Liver (tissue), 8 donors: ENCODE measurements at regions not wholly inside any gene's neighbourhood (a gene's known extent, or its start where the extent isn't known, plus 50 kb on each side); places are given as distances from the start of the nearest gene placed in this dataset.

ENCODE experiments used
- DNase-seq: peaks from one replicate; pipeline ENCODE4 v3.0.0-alpha.2; 2017; ENCODE audit warnings: low spot score
- H3K27ac ChIP-seq, 2 donors: one replicate each; pipeline ENCODE4 v1.7.0; 2013; ENCODE audit warnings: inconsistent platforms in 2 of 2, low read length in 2 of 2, control low read depth in 1 of 2, low read depth in 1 of 2, mild to moderate bottlenecking in 1 of 2
- H3K27me3 ChIP-seq, 4 donors: one replicate each; pipeline versions ENCODE4 v1.6.1 to v1.7.0; 2013; ENCODE audit warnings: low read length in 3 of 4, inconsistent platforms in 1 of 4, mild to moderate bottlenecking in 1 of 4, moderate library complexity in 1 of 4; ENCODE audit not compliant: control insufficient read depth in 4 of 4, insufficient read depth in 4 of 4
- H3K36me3 ChIP-seq, 4 donors: one replicate each; pipeline versions ENCODE4 v1.6.1 to v1.7.0; 2013; ENCODE audit warnings: low read length in 3 of 4, mild to moderate bottlenecking in 3 of 4, low read depth in 1 of 4, moderate library complexity in 1 of 4; ENCODE audit not compliant: control insufficient read depth in 4 of 4, insufficient read depth in 3 of 4
- H3K4me1 ChIP-seq, 4 donors: one replicate each; pipeline versions ENCODE4 v1.6.1 to v1.7.0; 2013; ENCODE audit warnings: low read length in 3 of 4, mild to moderate bottlenecking in 3 of 4, moderate library complexity in 1 of 4; ENCODE audit not compliant: control insufficient read depth in 4 of 4, insufficient read depth in 4 of 4
- H3K4me3 ChIP-seq, 3 donors: one replicate each; pipeline versions ENCODE4 v1.6.1 to v1.7.0; 2013; ENCODE audit warnings: low read length in 3 of 3, control low read depth in 1 of 3, low read depth in 1 of 3, mild to moderate bottlenecking in 1 of 3
- H3K9ac ChIP-seq, 2 donors: one replicate each; pipeline ENCODE4 v1.7.0; 2013; ENCODE audit warnings: low read length in 2 of 2, mild to moderate bottlenecking in 2 of 2, moderate library complexity in 2 of 2, control low read depth in 1 of 2, low read depth in 1 of 2
- H3K9me3 ChIP-seq, 4 donors: one replicate each; pipeline versions ENCODE4 v1.6.1 to v1.7.0; 2013; ENCODE audit warnings: low read length in 3 of 4; ENCODE audit not compliant: control insufficient read depth in 4 of 4
- ATF3 ChIP-seq: IDR thresholded peaks from 2 replicates; pipeline ENCODE4 v1.6.1; 2016; ENCODE audit warnings: antibody characterized with exemption
- EGR1 ChIP-seq, 2 donors: IDR thresholded peaks; 2 replicates each; pipeline ENCODE4 v1.6.1; 2016 to 2018; ENCODE audit warnings: antibody characterized with exemption in 2 of 2, low read depth in 2 of 2
- FOXA1 ChIP-seq: IDR thresholded peaks from 2 replicates; pipeline ENCODE4 v1.6.1; 2016; ENCODE audit warnings: antibody characterized with exemption
- FOXA2 ChIP-seq: IDR thresholded peaks from 2 replicates; pipeline ENCODE4 v1.6.1; 2016; ENCODE audit warnings: antibody characterized with exemption
- GABPA ChIP-seq, 2 donors: IDR thresholded peaks in 1 of 2; conservative IDR thresholded peaks in 1 of 2; 2 replicates each; pipeline ENCODE4 v1.6.1; 2016; ENCODE audit warnings: antibody characterized with exemption in 2 of 2, mild to moderate bottlenecking in 1 of 2, moderate library complexity in 1 of 2
- HNF4A ChIP-seq, 2 donors: conservative IDR thresholded peaks; 2 replicates each; pipeline ENCODE4 v1.6.1; 2016; ENCODE audit warnings: antibody characterized with exemption in 2 of 2, mild to moderate bottlenecking in 2 of 2
- HNF4G ChIP-seq: IDR thresholded peaks from 2 replicates; pipeline ENCODE4 v1.6.1; 2016; ENCODE audit warnings: antibody characterized with exemption
- JUND ChIP-seq, 2 donors: IDR thresholded peaks; 2 replicates each; pipeline ENCODE4 v1.6.1; 2016; ENCODE audit warnings: antibody characterized with exemption in 2 of 2
- MAX ChIP-seq: IDR thresholded peaks from 2 replicates; pipeline ENCODE4 v1.6.1; 2016; ENCODE audit warnings: antibody characterized with exemption
- NR2F2 ChIP-seq: IDR thresholded peaks from 2 replicates; pipeline ENCODE4 v1.6.1; 2016; ENCODE audit warnings: antibody characterized with exemption
- RAD21 ChIP-seq, 2 donors: IDR thresholded peaks; 2 replicates each; pipeline ENCODE4 v1.6.1; 2016; ENCODE audit warnings: antibody characterized with exemption in 2 of 2, mild to moderate bottlenecking in 2 of 2
- REST ChIP-seq: IDR thresholded peaks from 2 replicates; pipeline ENCODE4 v1.6.1; 2016; ENCODE audit warnings: antibody characterized with exemption, mild to moderate bottlenecking
- RXRA ChIP-seq, 2 donors: IDR thresholded peaks; 2 replicates each; pipeline ENCODE4 v1.6.1; 2017 to 2018; ENCODE audit warnings: antibody characterized with exemption in 2 of 2, mild to moderate bottlenecking in 1 of 2
- SP1 ChIP-seq: IDR thresholded peaks from 2 replicates; pipeline ENCODE4 v1.6.1; 2018; ENCODE audit warnings: antibody characterized with exemption, mild to moderate bottlenecking
- TAF1 ChIP-seq: conservative IDR thresholded peaks from 2 replicates; pipeline ENCODE4 v1.6.1; 2016; ENCODE audit warnings: antibody characterized with exemption, mild to moderate bottlenecking
- YY1 ChIP-seq: IDR thresholded peaks from 2 replicates; pipeline ENCODE4 v1.6.1; 2016; ENCODE audit warnings: antibody characterized with exemption, mild to moderate bottlenecking
- WGBS: extraction: QIAGEN DNeasy Blood & Tissue Kit; methylation state at CpG from one replicate; pipeline ENCODE4 v1.1.7; 2013; 5-methylcytosine and 5-hydroxymethylcytosine counted together
- TF ChIP-seq, protein P1 (sequence below): IDR thresholded peaks from 2 replicates; pipeline ENCODE4 v1.6.1; 2016; ENCODE audit warnings: antibody characterized with exemption
- TF ChIP-seq, protein P2 (sequence below): fragments of 150-350 bp; IDR thresholded peaks from 2 replicates; pipeline ENCODE4 v1.5.1; 2017; ENCODE audit warnings: improper control_type of control experiment, low read depth, low read length; ENCODE audit not compliant: missing input control
- donor health status: healthy.
- donor health status: healthy.
- donor health status: healthy.
- donor health status: healthy.
- donor health status: healthy.

DNA sequence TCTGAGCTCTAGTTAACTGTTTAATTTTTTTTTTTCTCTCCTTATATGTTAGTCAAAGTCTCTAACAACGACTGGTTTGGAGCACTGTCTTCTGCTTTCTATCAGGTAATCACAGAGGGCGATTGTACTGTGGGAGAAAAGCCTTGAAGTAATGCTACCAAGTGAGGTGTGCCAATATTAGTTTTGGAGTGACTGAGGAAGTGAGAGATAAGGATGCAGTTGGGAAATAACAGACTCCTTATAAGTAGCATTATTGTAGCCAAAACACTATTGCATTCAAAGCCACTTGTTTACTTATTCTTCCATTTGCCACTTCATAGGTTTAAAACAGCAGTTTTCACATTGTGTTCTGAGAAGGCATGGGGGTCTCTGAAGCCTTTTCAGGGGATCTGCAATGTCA is 79.1 kb upstream of the SLC6A14 start:
- WGBS, result 26% methylated on average over 2 of the region's 2 CpGs
- H3K27ac ChIP-seq, result no peak overlapping the region

More for the DNA sequence above, 79.1 kb upstream of the SLC6A14 start:
- TF ChIP-seq, protein P1, sequence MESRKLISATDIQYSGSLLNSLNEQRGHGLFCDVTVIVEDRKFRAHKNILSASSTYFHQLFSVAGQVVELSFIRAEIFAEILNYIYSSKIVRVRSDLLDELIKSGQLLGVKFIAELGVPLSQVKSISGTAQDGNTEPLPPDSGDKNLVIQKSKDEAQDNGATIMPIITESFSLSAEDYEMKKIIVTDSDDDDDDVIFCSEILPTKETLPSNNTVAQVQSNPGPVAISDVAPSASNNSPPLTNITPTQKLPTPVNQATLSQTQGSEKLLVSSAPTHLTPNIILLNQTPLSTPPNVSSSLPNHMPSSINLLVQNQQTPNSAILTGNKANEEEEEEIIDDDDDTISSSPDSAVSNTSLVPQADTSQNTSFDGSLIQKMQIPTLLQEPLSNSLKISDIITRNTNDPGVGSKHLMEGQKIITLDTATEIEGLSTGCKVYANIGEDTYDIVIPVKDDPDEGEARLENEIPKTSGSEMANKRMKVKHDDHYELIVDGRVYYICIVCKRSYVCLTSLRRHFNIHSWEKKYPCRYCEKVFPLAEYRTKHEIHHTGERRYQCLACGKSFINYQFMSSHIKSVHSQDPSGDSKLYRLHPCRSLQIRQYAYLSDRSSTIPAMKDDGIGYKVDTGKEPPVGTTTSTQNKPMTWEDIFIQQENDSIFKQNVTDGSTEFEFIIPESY, result no peak
- TF ChIP-seq RXRA (IDR thresholded peaks at IDR 0.05), result no peak
- TF ChIP-seq MAX, result no peak
- TF ChIP-seq ATF3, result no peak
- TF ChIP-seq FOXA1, result no peak
- TF ChIP-seq HNF4G, result no peak
- TF ChIP-seq REST, result no peak
- no peak for TF ChIP-seq GABPA (IDR thresholded peaks at IDR 0.05 in 1 of 2, conservative IDR thresholded peaks at IDR 0.05 in 1 of 2)
- TF ChIP-seq JUND (IDR thresholded peaks at IDR 0.05), result no peak
- TF ChIP-seq FOXA2, result no peak
- no peak for TF ChIP-seq SP1
- TF ChIP-seq YY1, result no peak
- TF ChIP-seq NR2F2, result no peak
- TF ChIP-seq, protein P2, sequence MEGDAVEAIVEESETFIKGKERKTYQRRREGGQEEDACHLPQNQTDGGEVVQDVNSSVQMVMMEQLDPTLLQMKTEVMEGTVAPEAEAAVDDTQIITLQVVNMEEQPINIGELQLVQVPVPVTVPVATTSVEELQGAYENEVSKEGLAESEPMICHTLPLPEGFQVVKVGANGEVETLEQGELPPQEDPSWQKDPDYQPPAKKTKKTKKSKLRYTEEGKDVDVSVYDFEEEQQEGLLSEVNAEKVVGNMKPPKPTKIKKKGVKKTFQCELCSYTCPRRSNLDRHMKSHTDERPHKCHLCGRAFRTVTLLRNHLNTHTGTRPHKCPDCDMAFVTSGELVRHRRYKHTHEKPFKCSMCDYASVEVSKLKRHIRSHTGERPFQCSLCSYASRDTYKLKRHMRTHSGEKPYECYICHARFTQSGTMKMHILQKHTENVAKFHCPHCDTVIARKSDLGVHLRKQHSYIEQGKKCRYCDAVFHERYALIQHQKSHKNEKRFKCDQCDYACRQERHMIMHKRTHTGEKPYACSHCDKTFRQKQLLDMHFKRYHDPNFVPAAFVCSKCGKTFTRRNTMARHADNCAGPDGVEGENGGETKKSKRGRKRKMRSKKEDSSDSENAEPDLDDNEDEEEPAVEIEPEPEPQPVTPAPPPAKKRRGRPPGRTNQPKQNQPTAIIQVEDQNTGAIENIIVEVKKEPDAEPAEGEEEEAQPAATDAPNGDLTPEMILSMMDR, result no peak
- TF ChIP-seq EGR1 (IDR thresholded peaks at IDR 0.05; ENCODE audit: low read depth in 2 of 2), result no peak
- TF ChIP-seq HNF4A (conservative IDR thresholded peaks at IDR 0.05), result no peak
- TF ChIP-seq TAF1, result no peak
- TF ChIP-seq RAD21 (IDR thresholded peaks at IDR 0.05), result no peak
- no peak for DNase-seq
- H3K4me1 ChIP-seq, result no peaks in the 10 kb centered on the region
- H3K9ac ChIP-seq, result no peak overlapping the region
- H3K4me3 ChIP-seq, result no peak overlapping the region
- H3K9me3 ChIP-seq, result no peaks in the 10 kb centered on the region
- no peaks in the 10 kb centered on the region for H3K36me3 ChIP-seq
- no peaks in the 10 kb centered on the region for H3K27me3 ChIP-seq
